HepG2 (cell line): ENCODE measurements at regions not wholly inside any gene's neighbourhood (a gene's known extent, or its start where the extent isn't known, plus 50 kb on each side); places are given as distances from the start of the nearest gene placed in this dataset.

ENCODE experiments used
- ATAC-seq: fragments of 200-7000 bp; cut with Tn5 transposase; 3 replicates; pipeline ENCODE4 v1.9.1; 2020; ENCODE audit warnings: mild to moderate bottlenecking, moderate library complexity
- BruUV-seq: library from RNA; stranded (reverse); fragments of 400-500 nt; replicated peaks from 2 replicates; lab custom pipeline; 2021; lab: Mats Ljungman, UMichigan
- CTCF ChIA-PET: fragments of 300-600 bp; formaldehyde crosslinking; extraction: SDS; loops from one replicate; lab custom pipeline; 2021; ENCODE audit warnings: low total read pairs, inconsistent platforms, low intra/inter-chr PET ratio; lab: Yijun Ruan, JAX
- POLR2A ChIA-PET: fragments of 350-600 bp; sonication (Branson Sonifier 250); formaldehyde crosslinking; loops from one replicate; lab custom pipeline; 2020; ENCODE audit warnings: antibody characterized with exemption, inconsistent platforms; lab: Yijun Ruan, JAX
- DNase-seq: peaks from one replicate; pipeline ENCODE4 v3.0.0-alpha.2; 2015; ENCODE audit warnings: low spot score
- FAIRE-seq: peaks from 3 replicates; lab custom pipeline; 2011; peaks lifted over from hg19 to GRCh38; lab: Jason Lieb, UNC
- H2AFZ ChIP-seq: one replicate; pipeline ENCODE4 v1.6.1; 2011; ENCODE audit warnings: low read length, inconsistent platforms
- H3K27ac ChIP-seq: fragments of 300-600 bp; 3 replicates; pipeline ENCODE4 v1.8.0; 2011; ENCODE audit warnings: mixed run types, mild to moderate bottlenecking, mixed read lengths, low read length, inconsistent platforms; ENCODE audit not compliant: insufficient read depth; ENCODE audit errors: extremely low read length
- H3K27me3 ChIP-seq, 2 experiments: fragments of 200-600 bp in 1 of 2; 2 replicates in 1 of 2; 3 replicates in 1 of 2; pipeline versions ENCODE4 v1.6.0 to v1.8.0; 2011; ENCODE audit warnings: low read length in 2 of 2, mild to moderate bottlenecking in 2 of 2, moderate library complexity in 2 of 2, inconsistent platforms in 1 of 2; ENCODE audit not compliant: insufficient read depth in 2 of 2, control insufficient read depth in 1 of 2
- H3K36me3 ChIP-seq, 2 experiments: fragments of 200-600 bp in 1 of 2; replicated peaks in 1 of 2; 2 replicates in 1 of 2; 3 replicates in 1 of 2; pipeline versions ENCODE4 v1.5.1 to v1.8.0; 2011; ENCODE audit warnings: low read length in 2 of 2, inconsistent platforms in 1 of 2; ENCODE audit not compliant: insufficient read depth in 2 of 2, control insufficient read depth in 1 of 2
- H3K4me1 ChIP-seq: 2 replicates; pipeline ENCODE4 v1.5.1; 2012; ENCODE audit warnings: low read length, inconsistent platforms; ENCODE audit not compliant: insufficient read depth
- H3K4me2 ChIP-seq: 2 replicates; pipeline ENCODE4 v1.6.0; 2011; ENCODE audit warnings: low read depth, low read length, inconsistent platforms
- H3K4me3 ChIP-seq, 3 experiments: fragments of 200-600 bp in 1 of 3; sonication (generic), shearing (Covaris generic) in 1 of 3; replicated peaks in 1 of 3; 2 replicates each; pipeline ENCODE4 v1.5.1; 2011 to 2016; ENCODE audit warnings: low read length in 3 of 3, inconsistent platforms in 2 of 3, low read depth in 2 of 3, mild to moderate bottlenecking in 2 of 3, control low read depth in 1 of 3, mixed read lengths in 1 of 3; ENCODE audit not compliant: insufficient read depth in 1 of 3
- H3K79me2 ChIP-seq: one replicate; pipeline ENCODE4 v1.6.1; 2011; ENCODE audit warnings: low read length, inconsistent platforms; ENCODE audit not compliant: insufficient read depth
- H3K9ac ChIP-seq: 2 replicates; pipeline ENCODE4 v1.6.0; 2011; ENCODE audit warnings: mild to moderate bottlenecking, low read depth, low read length, inconsistent platforms; ENCODE audit not compliant: insufficient read depth
- H3K9me3 ChIP-seq: 2 replicates; pipeline ENCODE4 v1.5.1; 2012; ENCODE audit warnings: mild to moderate bottlenecking, low read length
- H4K20me1 ChIP-seq: 2 replicates; pipeline ENCODE4 v1.6.0; 2011; ENCODE audit warnings: inconsistent platforms, mild to moderate bottlenecking, low read length, moderate library complexity; ENCODE audit not compliant: insufficient read depth
- ATF7 ChIP-seq, 2 experiments: fragments of 450-650 bp in 1 of 2; sonication (generic) in 1 of 2; formaldehyde crosslinking in 1 of 2; IDR thresholded peaks; 2 replicates each; pipeline versions ENCODE4 v1.4.0 to v1.6.1; 2016 to 2020; ENCODE audit warnings: antibody characterized with exemption in 1 of 2, mild to moderate bottlenecking in 1 of 2, missing genetic modification reagents in 1 of 2
- CREB1 ChIP-seq, 2 experiments: fragments of 450-650 bp in 1 of 2; IDR thresholded peaks; 2 replicates each; pipeline ENCODE4 v1.6.1; 2016 to 2017; ENCODE audit warnings: control low read depth in 1 of 2, mild to moderate bottlenecking in 1 of 2, missing compliant biosample characterization in 1 of 2, missing genetic modification characterization in 1 of 2
- HMGA1 ChIP-seq: sonication (generic); formaldehyde crosslinking; conservative IDR thresholded peaks from 2 replicates; pipeline ENCODE4 v1.4.0; 2020; ENCODE audit warnings: missing genetic modification reagents
- IKZF4 ChIP-seq: sonication (generic); formaldehyde crosslinking; IDR thresholded peaks from 2 replicates; pipeline ENCODE4 v1.5.1; 2020; ENCODE audit warnings: borderline replicate concordance, mild to moderate bottlenecking, low read depth, missing genetic modification reagents; ENCODE audit errors: not compliant biosample characterization
- IKZF5 ChIP-seq: IDR thresholded peaks from 2 replicates; pipeline ENCODE4 v1.6.1; 2018; ENCODE audit warnings: missing genetic modification reagents, mild to moderate bottlenecking, missing compliant biosample characterization
- KDM2A ChIP-seq: sonication (generic); formaldehyde crosslinking; IDR thresholded peaks from 2 replicates; pipeline ENCODE4 v1.4.0; 2020; ENCODE audit warnings: low read depth, missing genetic modification reagents, borderline replicate concordance
- POLR2AphosphoS5 ChIP-seq: IDR thresholded peaks from 2 replicates; pipeline ENCODE4 v1.6.1; 2012; ENCODE audit warnings: low read depth, low read length
- SMC3 ChIP-seq: IDR thresholded peaks from 2 replicates; pipeline ENCODE4 v1.6.1; 2011; ENCODE audit warnings: low read length, improper control_type of control experiment
- SRSF1 ChIP-seq: fragments of 200-400 bp; formaldehyde crosslinking; optimal IDR thresholded peaks from 2 replicates; pipeline ENCODE3; 2017; ENCODE audit warnings: mild to moderate bottlenecking, low read depth, low read length, moderate library complexity
- TAF15 ChIP-seq: fragments of 200-400 bp; formaldehyde crosslinking; IDR thresholded peaks from one replicate; pipeline ENCODE4 v1.6.1; 2018; ENCODE audit warnings: mild to moderate bottlenecking, low read depth, low read length; ENCODE audit not compliant: poor library complexity, severe bottlenecking
- TOE1 ChIP-seq: sonication (generic); formaldehyde crosslinking; IDR thresholded peaks from 2 replicates; pipeline ENCODE4 v1.4.0; 2020; ENCODE audit warnings: mild to moderate bottlenecking, missing genetic modification reagents
- ZNF326 ChIP-seq: sonication (generic); formaldehyde crosslinking; IDR thresholded peaks from 2 replicates; pipeline ENCODE4 v1.4.0; 2020; ENCODE audit warnings: missing genetic modification reagents, borderline replicate concordance
- ZNF354B ChIP-seq: sonication (generic); formaldehyde crosslinking; IDR thresholded peaks from 2 replicates; pipeline ENCODE4 v1.8.0; 2022; ENCODE audit warnings: mild to moderate bottlenecking, missing genetic modification reagents
- ZNF414 ChIP-seq: sonication (generic); formaldehyde crosslinking; IDR thresholded peaks from 2 replicates; pipeline ENCODE4 v1.5.0; 2020; ENCODE audit warnings: missing genetic modification reagents
- ZNF720 ChIP-seq: sonication (generic); formaldehyde crosslinking; IDR thresholded peaks from 2 replicates; pipeline ENCODE4 v1.4.0; 2020; ENCODE audit warnings: missing genetic modification reagents
- WGBS: methylation state at CpG from one replicate; pipeline ENCODE4 v1.1.6; 2017; ENCODE audit warnings: low lambda C conversion rate; 5-methylcytosine and 5-hydroxymethylcytosine counted together
- in situ Hi-C: cut with HindIII; loops from 2 replicates; pipeline ENCODE4 v1.10.0; 2017; ENCODE audit warnings: low pct_unique_long_range_greater_than_20kb; ENCODE audit not compliant: extremely low pct_ligation_motif_present
- intact Hi-C: fragments of 100-400 bp; cut with micrococcal nuclease; formaldehyde crosslinking; loops from one replicate; pipeline ENCODE4 v1.10.0; 2022; ENCODE audit not compliant: unreplicated experiment

GRCh38 chr5:130267926-130268325 is 363.7 kb downstream of the CHSY3 start:
- 1% methylated on average over 2 of the region's 2 CpGs for WGBS
- FAIRE-seq (no peak), DNase-seq (no peak), ATAC-seq (no peak)
- TF ChIP-seq CREB1 (IDR thresholded peaks at IDR 0.05), result peak; percentile 82
- TF ChIP-seq CREB1 (CRISPR knock-in tag; IDR thresholded peaks at IDR 0.05), result no peak
- no peak for TF ChIP-seq ZNF326 (CRISPR knock-in tag)
- no peak for TF ChIP-seq TOE1 (CRISPR knock-in tag)
- TF ChIP-seq IKZF5 (CRISPR knock-in tag), result no peak
- no peak for TF ChIP-seq SMC3
- no peak for TF ChIP-seq IKZF4 (CRISPR knock-in tag)
- no peak for TF ChIP-seq ZNF354B (CRISPR knock-in tag)
- no peak for TF ChIP-seq HMGA1
- TF ChIP-seq ZNF414 (CRISPR knock-in tag), result no peak
- TF ChIP-seq ZNF720 (CRISPR knock-in tag), result no peak
- no peak for TF ChIP-seq SRSF1
- TF ChIP-seq TAF15, result no peak
- no peak for TF ChIP-seq KDM2A
- no peak for TF ChIP-seq POLR2AphosphoS5
- peak; percentile 80 for TF ChIP-seq ATF7 (IDR thresholded peaks at IDR 0.05)
- TF ChIP-seq ATF7 (CRISPR knock-in tag; IDR thresholded peaks at IDR 0.05), result no peak
- POLR2A ChIA-PET, result no interaction called here
- in situ Hi-C loops, result no loop called here
- Histone ChIP-seq H3K4me1 (no peaks in the 10 kb centered on the region), H3K79me2 (no peaks in the 10 kb centered on the region), H3K9ac (no peak overlapping the region), H3K4me3 (no peak overlapping the region), H3K9me3 (no peaks in the 10 kb centered on the region; the same call in 1 of the 2 replicates), H3K4me2 (no peak overlapping the region), H3K36me3 (no peaks in the 10 kb centered on the region), H2AFZ (no peak overlapping the region), H3K27ac (no peak overlapping the region), H4K20me1 (no peaks in the 10 kb centered on the region), H3K27me3 (no peaks in the 10 kb centered on the region)
- CTCF ChIA-PET, result no interaction called here
- no TSS peak for BruUV-seq
- intact Hi-C loops, result no loop called here
